Activated CD8-positive, alpha-beta memory T cell treated with anti-CD3 and anti-CD28 coated beads, Interleukin-2, amount 50 U/mL, for 1 hour (primary cell): ENCODE measurements at regions not wholly inside any gene's neighbourhood (a gene's known extent, or its start where the extent isn't known, plus 50 kb on each side); places are given as distances from the start of the nearest gene placed in this dataset.

Experiments
- DNase-seq: peaks from one replicate; pipeline ENCODE4 v3.0.0-alpha.2; 2020; ENCODE audit errors: extremely low read depth

DNA sequence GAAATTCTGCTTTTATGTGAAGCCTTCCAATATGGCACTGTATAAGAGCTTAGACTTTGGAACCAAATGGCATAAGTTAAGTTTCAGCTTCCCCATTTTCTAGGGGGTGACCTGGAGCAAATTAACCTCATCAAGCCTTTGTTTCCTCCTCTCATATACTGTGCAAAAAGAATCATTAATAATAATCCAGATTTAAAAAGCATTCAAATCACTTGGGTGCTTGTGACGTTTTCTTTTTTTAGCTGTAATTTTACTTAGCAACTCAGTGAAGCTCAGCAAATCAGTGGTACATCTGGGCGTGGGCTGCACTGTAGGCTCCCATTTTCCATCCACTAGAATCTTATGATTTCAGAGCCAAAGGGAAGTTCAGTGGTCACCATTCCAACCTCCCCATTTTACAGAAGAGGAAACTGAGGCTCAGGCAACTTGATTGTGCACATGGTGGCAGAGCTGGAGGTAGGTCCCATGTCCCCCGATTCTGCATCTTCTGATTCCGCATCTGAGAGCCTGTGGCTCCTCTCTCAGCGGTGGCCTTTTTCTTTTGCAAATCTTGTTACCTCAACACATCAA lies 131.2 kb downstream of the SNAPC1 start:
- DNase-seq = no peak

DNA sequence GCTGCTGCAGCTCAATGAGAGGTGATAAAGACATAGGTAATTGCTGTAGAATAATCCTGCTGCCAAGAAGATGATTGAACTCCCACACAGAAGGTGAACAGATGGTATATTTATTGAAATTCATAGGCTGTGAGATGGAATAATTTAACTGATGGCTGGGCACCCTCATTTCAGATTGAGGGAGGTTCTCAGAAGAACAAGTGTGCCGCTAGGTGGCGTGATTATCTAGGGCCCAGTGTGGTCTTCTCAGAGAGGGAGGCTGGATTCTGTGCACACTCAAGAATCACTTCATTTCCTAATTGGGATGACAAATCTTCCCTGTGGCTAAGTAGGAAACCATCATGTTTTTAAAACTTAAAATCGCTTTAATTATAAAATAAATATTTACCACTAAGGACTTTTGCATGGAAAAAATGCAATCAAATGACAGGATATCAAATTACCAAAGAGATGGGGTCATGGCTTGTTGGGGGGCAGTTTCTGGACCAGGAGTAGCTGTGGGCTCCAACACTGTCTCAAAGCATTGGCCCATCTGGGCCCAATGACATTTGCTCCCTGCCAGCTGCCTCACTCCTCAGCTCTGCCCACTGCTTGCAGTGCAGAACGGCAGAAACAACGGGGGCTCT lies 132.3 kb downstream of the SNAPC1 start:
- peak; percentile 14 for DNase-seq

DNA sequence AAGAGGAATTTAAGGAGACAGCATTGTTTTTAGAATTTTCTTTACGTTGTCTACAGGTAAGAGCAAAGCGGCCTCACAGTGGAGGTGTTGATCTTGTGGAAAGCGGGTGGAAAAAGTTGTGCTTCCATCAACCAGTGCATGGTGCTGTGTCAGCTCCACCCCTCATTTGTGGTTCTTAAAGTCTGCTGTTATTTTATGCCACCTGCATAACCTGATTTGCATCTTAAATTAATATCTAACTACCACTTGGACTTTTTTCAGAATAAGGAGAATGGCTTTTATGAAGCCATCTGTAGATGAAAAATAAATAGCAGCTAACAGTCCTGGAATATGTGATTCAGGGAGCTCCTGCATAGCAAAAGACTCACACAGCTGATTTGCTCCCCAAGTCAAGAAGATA lies 135.1 kb downstream of the SNAPC1 start:
- DNase-seq = no peak

DNA sequence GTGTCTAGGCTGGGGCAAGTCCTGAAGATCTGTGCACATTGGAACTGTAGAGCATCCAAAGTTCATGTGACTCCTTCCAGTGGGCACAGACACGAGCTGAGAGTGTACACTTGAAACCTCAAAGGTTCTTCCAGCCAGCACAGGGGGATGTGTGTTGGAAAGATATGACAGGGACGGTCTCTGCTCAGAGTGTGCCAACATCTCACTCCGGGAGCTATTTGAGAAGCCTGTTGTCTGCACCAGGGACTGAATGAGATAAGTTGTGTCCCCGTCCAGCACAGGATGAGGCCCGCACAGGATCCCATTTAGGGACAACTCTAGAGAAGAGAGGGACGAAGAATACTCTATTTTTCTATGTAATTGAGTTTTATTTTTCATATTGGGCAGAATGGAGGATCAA lies 136.3 kb downstream of the SNAPC1 start:
- no peak for DNase-seq

DNA sequence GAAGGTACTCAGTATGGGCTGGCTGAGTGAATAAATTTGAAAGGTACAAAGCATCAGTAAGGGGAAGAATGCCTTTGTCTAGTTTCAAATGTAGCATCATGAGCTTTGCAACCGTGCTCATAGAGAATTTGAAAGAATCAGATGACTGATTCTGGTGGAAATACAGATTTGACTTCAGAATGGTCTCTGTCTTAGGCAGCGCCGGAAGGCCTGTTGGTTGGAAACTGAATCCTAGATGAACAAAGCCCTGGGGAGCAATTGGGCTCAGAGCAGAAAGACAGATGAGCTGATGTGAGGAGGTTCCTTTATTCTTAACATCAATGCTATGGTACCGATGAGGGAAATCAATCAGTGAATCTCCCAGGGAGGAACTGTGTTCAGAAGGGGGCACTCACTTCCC lies 137.3 kb downstream of the SNAPC1 start:
- DNase-seq = no peak

DNA sequence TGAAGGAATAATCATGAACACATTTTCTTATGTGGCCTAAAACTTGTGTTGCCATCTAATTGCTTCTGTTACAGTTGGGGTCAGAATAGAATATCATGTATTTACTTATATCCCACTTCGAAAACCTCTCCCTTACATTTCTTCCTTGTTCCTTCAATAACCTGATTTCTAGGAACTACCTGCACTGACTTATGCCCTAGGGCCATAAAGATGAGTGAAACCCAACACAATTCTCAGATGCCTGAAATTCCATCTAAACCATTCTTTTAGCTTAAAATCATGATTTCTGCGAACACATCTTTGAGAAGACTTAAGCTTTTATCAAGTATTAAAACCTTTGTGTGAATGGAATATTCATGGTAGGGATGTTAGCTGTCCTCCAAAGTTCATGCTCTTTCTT lies 142.7 kb downstream of the SNAPC1 start:
- no peak for DNase-seq

DNA sequence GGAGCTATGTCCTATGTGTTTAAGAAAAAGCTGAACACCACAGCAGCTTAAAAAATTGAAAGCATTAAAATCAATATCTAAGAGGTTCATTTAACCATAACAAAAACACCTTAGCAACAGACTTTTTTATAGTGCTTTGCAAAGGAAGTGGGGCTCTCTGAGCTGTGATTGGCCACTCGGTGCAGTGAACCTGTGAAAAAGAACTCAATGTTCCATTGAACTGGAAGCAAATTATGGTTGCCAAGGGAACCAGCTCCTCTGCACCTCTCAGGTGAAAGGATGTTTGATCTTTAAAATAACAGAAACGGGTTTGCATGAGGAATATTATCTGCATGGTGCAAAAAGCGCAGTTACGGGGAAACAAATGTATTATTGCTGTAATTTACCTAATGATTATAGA lies 149.4 kb downstream of the SNAPC1 start:
- DNase-seq = no peak

DNA sequence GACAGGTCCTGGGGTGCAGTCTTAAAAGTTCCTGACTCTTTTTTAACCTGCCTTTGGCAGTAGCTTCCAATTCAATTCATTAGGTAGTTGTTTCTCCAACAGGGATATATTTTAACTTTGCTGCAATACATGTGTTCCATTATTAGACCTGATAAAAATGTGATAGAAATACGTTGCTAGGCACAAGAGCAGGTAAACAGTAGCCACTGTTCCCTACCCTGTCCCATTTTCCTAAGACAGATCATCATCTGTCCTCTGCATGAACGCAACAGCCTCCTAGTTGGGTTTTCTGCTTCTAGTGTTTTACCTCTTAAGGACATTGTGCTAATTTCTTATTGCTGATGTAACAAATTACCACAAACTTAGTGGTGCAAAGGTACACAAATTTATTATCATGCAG lies 156.8 kb downstream of the SNAPC1 start:
- no peak for DNase-seq

DNA sequence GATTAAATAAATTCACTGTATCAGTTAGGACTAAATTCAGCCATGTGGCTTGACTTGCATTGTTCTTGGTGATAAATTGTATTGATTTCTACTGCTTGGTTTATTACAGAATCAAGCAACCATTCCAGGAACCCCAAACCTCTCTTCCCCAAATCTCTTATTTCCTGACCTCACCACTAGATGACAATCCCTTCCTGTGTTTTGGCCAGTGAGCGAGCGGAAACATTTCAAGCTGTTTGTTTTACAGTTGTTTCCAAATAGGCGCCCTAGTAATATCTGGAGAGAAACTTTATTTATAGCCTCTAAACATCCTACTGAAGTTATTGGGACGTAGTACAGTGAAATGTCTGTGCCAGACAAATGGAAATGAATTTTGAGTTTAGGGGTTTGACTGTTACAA lies 161.1 kb downstream of the SNAPC1 start:
- DNase-seq = no peak

DNA sequence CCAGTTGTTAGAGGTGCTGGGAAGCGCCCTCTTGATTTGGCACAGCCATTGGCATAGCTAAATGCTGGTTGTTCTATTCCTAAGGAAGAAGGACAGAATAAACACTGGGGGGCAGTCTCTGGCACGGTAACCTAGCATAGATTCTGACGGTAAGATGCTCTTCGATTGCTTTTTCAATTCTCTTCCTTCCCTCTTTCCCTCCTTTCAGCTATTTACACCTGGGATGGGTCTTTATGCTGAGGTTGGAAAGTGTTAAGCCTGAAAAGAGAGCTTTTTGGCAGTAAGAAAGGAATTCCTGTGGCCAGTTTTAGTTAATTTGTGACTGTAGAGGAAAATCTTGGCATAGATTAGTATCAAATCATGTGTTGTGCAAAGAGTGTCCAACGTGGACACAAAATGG lies 162.8 kb downstream of the SNAPC1 start:
- no peak for DNase-seq

DNA sequence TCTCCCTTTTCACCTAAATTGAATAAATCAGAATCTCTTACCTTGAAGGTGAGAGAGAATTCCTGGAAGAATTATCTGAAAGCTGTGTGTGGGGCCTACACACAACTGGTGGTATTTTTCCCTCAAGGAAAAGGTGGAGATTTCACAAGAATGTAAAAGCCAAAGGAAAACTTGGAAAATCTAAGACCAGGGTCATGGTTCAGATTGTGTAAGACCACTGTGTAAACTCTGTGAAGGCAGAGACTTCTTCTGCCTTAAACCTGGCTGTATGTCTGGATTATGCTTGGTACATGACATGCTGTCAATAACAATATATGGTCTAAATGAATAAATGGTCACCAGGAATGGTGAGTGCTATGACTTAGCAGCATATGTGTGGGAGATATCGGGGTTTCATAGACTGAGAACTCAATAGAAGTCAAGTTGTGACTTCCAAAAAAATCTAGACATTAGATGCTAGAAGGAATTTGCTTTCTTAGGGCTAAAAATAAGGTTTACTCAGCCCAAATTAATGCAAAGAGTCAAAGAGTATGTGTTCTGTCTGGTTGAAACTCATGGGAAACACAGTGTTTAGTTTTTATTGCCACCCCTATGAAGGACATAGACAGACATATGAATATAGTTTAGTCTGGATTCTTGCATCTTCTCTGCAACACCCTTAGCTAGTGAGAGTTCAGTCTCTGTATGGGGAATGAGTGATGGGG lies 163.7 kb downstream of the SNAPC1 start:
- no peak for DNase-seq

DNA sequence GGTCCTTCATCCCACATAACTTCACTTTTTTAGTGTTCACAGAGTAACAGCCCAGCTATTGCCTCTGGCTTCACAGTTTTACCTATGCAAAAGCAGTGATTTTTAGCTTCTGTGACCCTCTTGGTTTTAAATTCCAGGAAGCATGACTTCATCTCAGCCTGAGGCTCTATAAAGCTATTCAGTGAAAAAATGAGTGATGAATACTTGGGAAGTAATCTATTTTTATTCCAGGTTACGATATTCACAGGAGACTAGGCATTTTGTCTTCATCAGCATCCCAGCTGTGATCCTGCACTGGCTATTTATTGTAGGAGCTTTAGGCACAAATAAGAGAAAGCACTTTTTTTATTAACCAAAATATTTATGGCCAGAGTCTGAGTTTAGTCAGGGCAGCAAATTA lies 164.8 kb downstream of the SNAPC1 start:
- no peak for DNase-seq

DNA sequence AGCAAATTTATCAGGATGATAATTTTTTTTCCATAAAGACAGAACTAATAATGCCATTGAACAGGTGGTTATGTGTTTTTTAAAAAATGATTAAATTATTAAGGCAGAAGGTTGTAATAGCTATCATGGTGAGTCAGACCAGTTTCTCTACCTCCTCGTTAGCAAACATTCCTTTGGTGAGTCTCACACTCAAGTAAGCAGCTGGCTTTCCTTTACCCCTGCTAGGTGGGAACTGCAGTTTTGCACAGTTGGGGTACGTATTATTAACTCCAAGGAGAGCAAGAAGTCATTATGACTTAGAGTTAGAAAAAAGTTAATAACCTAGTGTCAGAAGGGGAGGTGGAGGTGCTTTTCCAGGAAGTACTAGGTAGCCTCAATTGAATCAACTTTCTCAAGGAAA lies 165.3 kb downstream of the SNAPC1 start:
- no peak for DNase-seq

DNA sequence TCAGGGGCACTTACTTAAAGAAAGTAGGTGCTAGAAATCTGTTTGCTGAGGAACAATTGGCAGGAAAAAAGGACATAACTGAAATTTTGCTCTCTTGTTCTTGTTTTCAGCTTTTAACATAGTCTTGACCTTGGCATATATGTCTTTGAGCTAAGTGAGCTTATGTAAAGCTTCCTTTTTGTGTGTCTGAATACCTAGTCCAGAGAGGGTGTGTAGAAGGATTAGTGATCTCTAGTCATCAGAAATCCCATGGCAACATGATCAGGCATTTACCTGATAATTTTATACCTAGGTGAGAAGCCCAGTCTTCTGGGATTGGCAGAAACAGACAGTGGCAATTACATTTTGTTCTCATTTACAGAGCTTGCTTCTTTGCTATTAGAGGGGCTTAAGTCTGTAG lies 166.1 kb downstream of the SNAPC1 start:
- DNase-seq = no peak

DNA sequence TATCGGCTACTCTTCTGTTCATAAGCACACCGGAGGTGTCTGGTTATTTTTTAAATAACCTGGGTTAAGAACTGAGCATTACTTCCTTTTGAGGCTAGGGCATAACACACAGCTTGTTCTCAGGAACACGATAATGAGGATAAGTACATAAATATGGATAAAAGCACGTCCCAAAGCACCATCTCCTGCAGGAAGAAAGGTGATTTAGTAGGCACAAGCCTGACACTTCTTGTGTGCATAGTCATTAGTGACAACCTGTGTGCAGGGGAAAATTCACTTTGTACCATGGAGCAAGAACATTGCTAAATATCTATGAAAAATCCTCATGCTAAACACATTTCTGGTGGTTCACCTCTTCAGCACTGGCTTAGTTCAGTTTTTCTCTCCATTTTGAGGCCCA lies 166.5 kb downstream of the SNAPC1 start:
- no peak for DNase-seq

DNA sequence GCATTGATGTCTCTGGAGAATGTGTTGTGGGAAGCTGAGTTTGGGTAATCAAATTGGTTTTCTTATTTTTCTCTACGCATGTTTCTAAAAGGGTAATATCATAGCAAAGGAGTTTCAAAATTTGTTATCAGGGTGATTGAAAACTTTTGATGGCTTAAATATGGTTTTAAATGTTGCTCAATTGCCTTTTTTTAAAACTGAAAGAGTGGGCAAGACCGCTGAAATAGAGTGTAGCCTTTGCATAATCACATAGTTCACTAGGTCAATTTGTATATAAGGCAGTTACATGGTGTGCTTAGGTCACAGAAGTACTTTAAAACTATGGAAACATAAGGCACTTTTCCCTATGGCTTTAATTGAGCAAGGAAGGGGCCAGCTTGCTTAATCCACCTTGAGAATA lies 167.4 kb downstream of the SNAPC1 start:
- no peak for DNase-seq

DNA sequence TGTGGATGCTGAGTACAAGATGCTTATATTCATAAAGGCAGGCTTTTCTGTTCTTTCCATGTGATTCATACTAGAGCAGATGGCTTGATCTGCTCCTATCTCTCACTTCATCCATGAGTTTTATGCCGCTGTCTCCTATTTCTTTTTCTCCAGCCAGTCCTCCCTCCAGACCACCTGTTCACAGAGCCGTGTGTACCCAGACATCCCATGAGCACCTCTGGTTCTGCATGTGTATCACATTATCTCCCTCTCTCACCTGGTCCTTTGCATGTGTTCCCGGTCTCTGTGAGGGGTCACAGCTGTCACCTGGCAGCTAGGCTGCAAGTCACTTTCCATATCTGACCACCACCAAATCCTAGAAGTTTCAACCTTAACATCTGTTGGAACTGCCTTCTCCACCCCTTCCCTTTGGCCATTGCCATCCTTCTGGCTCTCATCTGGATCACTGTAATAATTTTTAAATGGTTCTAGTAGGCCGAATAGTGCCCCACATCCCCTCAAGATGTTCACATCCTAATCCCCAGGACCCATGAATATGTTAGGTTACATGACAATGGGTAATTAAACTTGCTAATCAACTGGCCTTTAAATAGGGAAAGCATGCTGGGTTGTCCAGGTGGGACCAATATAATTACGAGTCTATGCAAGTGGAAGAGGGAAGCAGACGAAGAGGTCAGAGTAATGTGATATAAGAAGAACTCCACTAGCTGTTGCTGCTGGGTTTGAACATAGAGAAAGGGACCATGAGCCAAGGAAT lies 168.1 kb downstream of the SNAPC1 start:
- DNase-seq = no peak

DNA sequence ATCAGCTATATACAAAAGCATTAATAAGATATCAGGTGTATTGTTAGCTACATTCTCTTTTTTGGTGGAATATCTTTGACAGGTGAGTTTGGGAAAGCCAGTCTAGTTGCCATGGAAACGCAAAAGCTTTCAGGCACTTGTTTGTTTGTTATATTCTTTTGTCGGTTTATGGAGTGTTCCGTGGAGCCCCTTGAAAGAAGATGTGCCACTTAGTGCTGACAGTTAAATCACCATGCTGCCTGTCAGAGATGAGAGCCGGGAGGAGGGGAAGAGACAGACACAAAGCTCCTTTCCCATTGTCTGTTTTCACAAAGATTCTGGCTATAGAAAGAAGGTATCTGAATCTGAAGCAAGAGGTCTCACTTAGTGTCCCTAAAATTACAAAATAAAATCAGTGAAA lies 170.8 kb downstream of the SNAPC1 start:
- DNase-seq = no peak

DNA sequence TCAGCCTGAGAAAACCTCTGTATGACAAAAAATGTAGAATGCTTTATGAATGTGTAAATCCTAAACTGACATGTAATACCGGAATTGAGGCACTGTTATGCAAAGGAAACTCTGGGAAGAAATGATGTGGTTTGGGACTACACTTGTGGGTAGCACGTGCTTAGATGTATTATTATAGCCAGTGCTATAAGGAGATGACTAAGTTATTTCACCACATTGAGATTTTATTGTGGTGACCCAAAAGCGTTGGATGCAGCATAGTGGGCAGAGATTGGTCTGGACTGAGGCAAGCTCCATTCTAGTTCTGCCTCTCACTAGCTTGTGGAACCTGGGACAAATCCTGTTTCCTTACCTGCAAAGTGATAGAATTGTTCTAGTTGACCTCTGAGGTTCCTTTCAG lies 172.2 kb downstream of the SNAPC1 start:
- DNase-seq = no peak

DNA sequence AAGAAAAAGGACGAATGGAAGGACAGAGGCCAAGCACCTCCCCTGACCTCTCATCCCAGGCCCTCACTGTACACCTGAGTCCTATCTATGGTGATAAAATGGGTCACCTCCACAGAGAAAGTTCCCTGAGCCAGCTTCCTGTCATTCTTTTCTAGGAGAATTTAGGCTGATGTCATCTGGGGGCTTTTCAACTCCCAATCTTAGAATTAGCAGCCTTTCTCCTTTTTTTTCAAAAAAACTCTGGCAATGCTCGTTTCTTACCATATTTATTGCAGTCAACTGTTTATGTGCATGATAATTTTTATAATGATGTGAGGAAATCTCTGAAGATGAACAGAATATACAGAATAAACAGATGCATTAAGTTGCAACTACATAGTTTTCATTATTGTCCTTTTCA lies 177.6 kb downstream of the SNAPC1 start:
- DNase-seq = no peak

DNA sequence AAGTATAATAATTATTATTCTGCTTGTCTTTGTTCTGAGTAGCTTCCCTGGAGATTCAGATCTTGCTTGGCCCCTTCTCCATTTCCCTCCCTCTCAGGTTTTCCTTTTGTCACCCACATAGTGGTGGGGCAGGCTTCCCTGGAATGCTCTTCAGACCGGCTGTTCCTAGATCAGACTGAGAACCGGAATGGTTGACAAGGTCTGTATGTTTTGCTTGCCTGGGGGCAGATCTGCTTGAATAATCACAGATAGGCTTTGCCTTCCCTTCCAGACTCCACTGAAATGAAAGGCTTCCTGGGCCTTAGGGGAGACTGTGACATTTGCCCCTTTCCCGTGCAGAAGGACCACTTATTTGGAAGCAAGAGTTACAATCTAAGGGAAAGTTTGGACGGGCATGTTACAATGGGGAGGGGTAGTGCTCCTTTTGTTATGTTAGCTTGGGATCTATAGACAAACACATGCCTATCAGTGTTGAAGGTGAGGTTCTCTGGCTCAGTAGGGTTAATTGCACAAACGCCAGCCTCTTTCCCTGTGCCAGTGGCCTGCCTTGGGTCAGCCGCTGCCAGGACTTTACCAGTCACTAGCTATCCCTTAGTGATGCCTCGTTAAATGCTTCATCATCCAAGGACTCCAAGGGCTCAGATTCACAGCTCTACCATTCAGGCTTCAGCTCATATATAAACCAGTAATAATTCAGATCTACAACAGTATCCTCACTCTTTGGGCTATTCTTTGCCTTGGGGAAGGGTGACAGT lies 178.6 kb downstream of the SNAPC1 start:
- no peak for DNase-seq
